Heart right ventricle (tissue), 16 donors: ENCODE measurements at regions not wholly inside any gene's neighbourhood (a gene's known extent, or its start where the extent isn't known, plus 50 kb on each side); places are given as distances from the start of the nearest gene placed in this dataset.
"Not testable (repeated sequence)": the region's sequence is repeated elsewhere in the genome, so short reads cannot be mapped to it uniquely, and the experiment has no call there.

Source experiments
- ATAC-seq, 8 donors: fragments of 200-7000 bp; cut with Tn5 transposase; one replicate each; pipeline ENCODE4 v1.9.1; 2020; ENCODE audit warnings: mild to moderate bottlenecking in 8 of 8, moderate library complexity in 8 of 8, moderate number of reproducible peaks in 1 of 8
- DNase-seq, 2 donors: peaks; one replicate each; pipeline ENCODE4 v3.0.0-alpha.2; 2020
- H3K27ac ChIP-seq, 10 donors: fragments of 200-600 bp; sonication (generic) in 2 of 10; one replicate each; pipeline versions ENCODE4 v1.5.0 to v1.8.0; 2020 to 2022; ENCODE audit warnings: mild to moderate bottlenecking in 3 of 10
- H3K27me3 ChIP-seq, 7 donors: fragments of 200-600 bp; one replicate each; pipeline ENCODE4 v1.8.0; 2021 to 2022; ENCODE audit warnings: mild to moderate bottlenecking in 2 of 7
- H3K36me3 ChIP-seq, 9 donors: fragments of 200-600 bp; sonication (generic) in 1 of 9; one replicate each; pipeline versions ENCODE4 v1.5.0 to v1.8.0; 2020 to 2022; ENCODE audit warnings: mild to moderate bottlenecking in 2 of 9
- H3K4me1 ChIP-seq, 9 donors: fragments of 200-600 bp; sonication (generic) in 1 of 9; one replicate each; pipeline versions ENCODE4 v1.5.0 to v1.8.0; 2020 to 2022; ENCODE audit warnings: mild to moderate bottlenecking in 4 of 9
- H3K4me3 ChIP-seq, 10 donors: fragments of 200-600 bp; sonication (generic) in 2 of 10; one replicate each; pipeline versions ENCODE4 v1.5.0 to v1.8.0; 2020 to 2022; ENCODE audit warnings: mild to moderate bottlenecking in 7 of 10, moderate library complexity in 2 of 10
- H3K9me3 ChIP-seq, 11 donors: fragments of 200-600 bp in 10 of 11; sonication (generic) in 2 of 11; one replicate each; pipeline versions ENCODE4 v1.5.0 to v1.8.0; 2013 to 2022; ENCODE audit warnings: mild to moderate bottlenecking in 2 of 11, control low read depth in 1 of 11, moderate library complexity in 1 of 11
- CTCF ChIP-seq, 9 donors: fragments of 200-600 bp; sonication (generic) in 2 of 9; IDR thresholded peaks; one replicate each; pipeline versions ENCODE4 v1.5.0 to v1.8.0; 2021 to 2022; ENCODE audit warnings: antibody characterized with exemption in 9 of 9, mild to moderate bottlenecking in 5 of 9, moderate library complexity in 1 of 9
- WGBS, 2 donors: extraction: QIAGEN DNeasy Blood & Tissue Kit; methylation state at CpG; one replicate each; pipeline ENCODE4 v1.1.7; 2013; ENCODE audit warnings: inconsistent platforms in 1 of 2; 5-methylcytosine and 5-hydroxymethylcytosine counted together
- intact Hi-C, 10 donors: fragments of 100-400 bp; cut with DNase I; formaldehyde crosslinking; loops; one replicate each; pipeline versions ENCODE4 v1.11.1 to v1.14.2; 2022
- donor health status: Arrhythmogenic right ventricular cardiomyopathy.
- donor health status: ischemic (EF 13 %, LVEDD 7.1; RV severe dilation, severe dysfunction).
- donor health status: healthy with polysubstance abuse.
- donor health status: DM: no; HTN: yes; CAD: no.
- donor health status: DM: no; HTN: no; CAD: no.
- donor health status: ischemic (EF 25% LVEDD 6.9; RV normal size, moderate dysfunction).
- donor health status: ischemic (EF 25% LVEDD 5.7; RV mildly dilated, moderate dysfunction).
- donor health status: healthy.
- donor health status: DM: yes; HTN: yes; CAD: no.
- donor health status: Ischemic cardiomyopathy.
- donor health status: ischemic (EF 35%, LVEDD 5.7; RV mildly dilated, moderate dysfunction).
- donor health status: nonischemic (EF 11% LVEDD 7.7; RV severe dilation, severe dysfunction).
- donor health status: DM: yes; HTN: yes; CAD: no.
- donor health status: PGD.
- donor health status: ischemic (EF 29% LVEDD 5.4; RV normal size, mild dysfunction).
- donor health status: nonischemic (EF 23%, LVEDD 6.1; RV moderate dilation, normal function).

GRCh38 chr4:36601864-36602495 lies 320.6 kb downstream of the DTHD1 start:
- peaks cover 0 to 15% (median 0%) of the 10 kb centered on the region in 11 donors for H3K9me3 ChIP-seq
- no peaks in the 10 kb centered on the region for H3K27me3 ChIP-seq
- 44 to 52% methylated on average over 3 of the region's 3 CpGs for WGBS, 2 donors
- no peaks in the 10 kb centered on the region for H3K4me1 ChIP-seq
- TF ChIP-seq CTCF (IDR thresholded peaks at IDR 0.05) = no peak
- intact Hi-C loops = no loop called here
- peak in 4 of 8 donors; percentile 51 to 65 (median 56) for ATAC-seq
- H3K27ac ChIP-seq = no peak overlapping the region
- no peak for DNase-seq
- no peaks in the 10 kb centered on the region for H3K36me3 ChIP-seq
- H3K4me3 ChIP-seq = no peak overlapping the region

GRCh38 chr4:36609661-36610060 lies 328.2 kb downstream of the DTHD1 start:
- 64 to 66% methylated on average over 1 of the region's 1 CpG for WGBS, 2 donors
- no peaks in the 10 kb centered on the region for H3K36me3 ChIP-seq
- H3K9me3 ChIP-seq = peaks cover 0 to 41% (median 3%) of the 10 kb centered on the region in 11 donors
- no peak overlapping the region for H3K27ac ChIP-seq
- TF ChIP-seq CTCF (IDR thresholded peaks at IDR 0.05) = no peak
- no peaks in the 10 kb centered on the region for H3K27me3 ChIP-seq
- no peak for DNase-seq
- H3K4me3 ChIP-seq = no peak overlapping the region
- no peaks in the 10 kb centered on the region for H3K4me1 ChIP-seq
- peak in 2 of 8 donors; percentile 20 to 35 for ATAC-seq
- intact Hi-C loops = no loop called here

- Histone ChIP-seq H3K27me3 (no peaks in the 10 kb centered on the region), H3K36me3 (no peaks in the 10 kb centered on the region), H3K4me3 (no peak overlapping the region), H3K4me1 (no peaks in the 10 kb centered on the region), H3K27ac (no peak overlapping the region), H3K9me3 (peaks cover 0 to 36% (median 3%) of the 10 kb centered on the region in 11 donors)
- WGBS, 2 donors = 84 to 86% methylated on average over 2 of the region's 2 CpGs
- no peak for DNase-seq
- intact Hi-C loops = no loop called here
- no peak for TF ChIP-seq CTCF (IDR thresholded peaks at IDR 0.05)
- no peak for ATAC-seq
Measured at GRCh38 chr4:36610628-36611027, 329.2 kb downstream of the DTHD1 start.

GRCh38 chr4:36613142-36613541 lies 331.7 kb downstream of the DTHD1 start:
- DNase-seq, H3K36me3 ChIP-seq, ATAC-seq, intact Hi-C loops, H3K27ac ChIP-seq, H3K4me3 ChIP-seq, H3K27me3 ChIP-seq, H3K4me1 ChIP-seq: not testable (repeated sequence)
- peaks cover 0 to 27% (median 3%) of the 10 kb centered on the region in 11 donors for H3K9me3 ChIP-seq
- WGBS, 2 donors = 86 to 91% methylated on average over 2 of the region's 2 CpGs

- intact Hi-C loops = no loop called here
- WGBS, 2 donors = 84 to 86% methylated on average over 3 of the region's 3 CpGs
- DNase-seq = no peak
- no peak for ATAC-seq
- Histone ChIP-seq H3K4me3 (no peak overlapping the region), H3K27me3 (no peaks in the 10 kb centered on the region), H3K27ac (no peak overlapping the region), H3K4me1 (no peaks in the 10 kb centered on the region), H3K9me3 (peaks cover 0 to 26% (median 3%) of the 10 kb centered on the region in 11 donors), H3K36me3 (no peaks in the 10 kb centered on the region)
- TF ChIP-seq CTCF (IDR thresholded peaks at IDR 0.05) = no peak
Measured at GRCh38 chr4:36614011-36614410, 332.6 kb downstream of the DTHD1 start.
